ENCODE measurements at regions not wholly inside any gene's neighbourhood (a gene's known extent, or its start where the extent isn't known, plus 50 kb on each side); places are given as distances from the start of the nearest gene placed in this dataset.
A peak's percentile ranks its signal among the peaks of the same experiment; 100 is the strongest.

DNA sequence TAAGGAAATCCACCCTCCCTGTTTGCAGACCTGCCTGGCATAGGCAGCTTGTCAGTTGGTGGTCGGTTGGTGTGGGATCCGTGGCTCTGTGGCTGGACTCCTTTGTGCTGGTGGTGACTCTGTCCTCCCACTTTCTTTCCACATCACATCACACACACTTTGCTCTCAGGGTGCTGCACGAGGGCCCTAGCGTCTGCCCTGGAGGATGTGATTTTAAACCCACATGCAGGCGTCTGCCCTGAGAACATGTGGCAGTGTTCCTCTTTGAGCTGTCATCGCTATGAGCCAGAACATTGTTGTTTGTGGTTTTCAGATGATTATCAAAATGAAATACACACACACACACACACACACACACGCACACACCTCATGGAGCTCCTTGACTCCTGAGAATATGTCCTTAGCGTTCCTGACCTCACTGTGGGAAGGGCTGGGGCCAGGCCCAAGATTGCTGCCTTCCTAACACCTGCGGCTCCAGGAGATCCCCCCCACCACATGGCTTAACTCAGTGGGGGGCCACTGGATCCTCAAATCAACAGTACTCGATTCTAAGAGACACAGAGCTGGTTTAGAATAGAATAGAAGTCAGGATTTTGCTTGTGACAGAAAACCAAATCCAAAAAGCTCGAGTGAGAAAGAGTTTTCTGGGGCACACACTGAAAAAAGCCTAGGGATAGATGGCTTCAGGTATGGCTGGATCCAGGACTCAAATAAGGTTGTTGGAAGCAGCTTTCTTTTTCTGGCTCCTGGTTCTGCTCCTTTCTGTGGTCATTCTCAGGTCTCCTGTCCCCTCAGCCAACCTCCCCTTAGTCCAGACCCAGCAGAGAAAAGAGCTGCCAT, 54.8 kb downstream of the RTP5 start:
- H3K36me3 Mint-ChIP-seq (ENCODE audit: low read depth), result no peaks in the 10 kb centered on the region
- peaks cover 21% of the 10 kb centered on the region for H3K27me3 Mint-ChIP-seq (ENCODE audit: low read depth, poor library complexity)
- no peak overlapping the region for H3K27ac Mint-ChIP-seq
- peaks cover 7% of the 10 kb centered on the region for H3K4me1 Mint-ChIP-seq
- DNase-seq, result no peak
- TF ChIP-seq, protein P1, sequence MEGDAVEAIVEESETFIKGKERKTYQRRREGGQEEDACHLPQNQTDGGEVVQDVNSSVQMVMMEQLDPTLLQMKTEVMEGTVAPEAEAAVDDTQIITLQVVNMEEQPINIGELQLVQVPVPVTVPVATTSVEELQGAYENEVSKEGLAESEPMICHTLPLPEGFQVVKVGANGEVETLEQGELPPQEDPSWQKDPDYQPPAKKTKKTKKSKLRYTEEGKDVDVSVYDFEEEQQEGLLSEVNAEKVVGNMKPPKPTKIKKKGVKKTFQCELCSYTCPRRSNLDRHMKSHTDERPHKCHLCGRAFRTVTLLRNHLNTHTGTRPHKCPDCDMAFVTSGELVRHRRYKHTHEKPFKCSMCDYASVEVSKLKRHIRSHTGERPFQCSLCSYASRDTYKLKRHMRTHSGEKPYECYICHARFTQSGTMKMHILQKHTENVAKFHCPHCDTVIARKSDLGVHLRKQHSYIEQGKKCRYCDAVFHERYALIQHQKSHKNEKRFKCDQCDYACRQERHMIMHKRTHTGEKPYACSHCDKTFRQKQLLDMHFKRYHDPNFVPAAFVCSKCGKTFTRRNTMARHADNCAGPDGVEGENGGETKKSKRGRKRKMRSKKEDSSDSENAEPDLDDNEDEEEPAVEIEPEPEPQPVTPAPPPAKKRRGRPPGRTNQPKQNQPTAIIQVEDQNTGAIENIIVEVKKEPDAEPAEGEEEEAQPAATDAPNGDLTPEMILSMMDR (IDR thresholded peaks at IDR 0.05), result no peak
- H3K4me3 Mint-ChIP-seq, result no peak overlapping the region
- H3K9me3 Mint-ChIP-seq, result peaks cover 7% of the 10 kb centered on the region

DNA sequence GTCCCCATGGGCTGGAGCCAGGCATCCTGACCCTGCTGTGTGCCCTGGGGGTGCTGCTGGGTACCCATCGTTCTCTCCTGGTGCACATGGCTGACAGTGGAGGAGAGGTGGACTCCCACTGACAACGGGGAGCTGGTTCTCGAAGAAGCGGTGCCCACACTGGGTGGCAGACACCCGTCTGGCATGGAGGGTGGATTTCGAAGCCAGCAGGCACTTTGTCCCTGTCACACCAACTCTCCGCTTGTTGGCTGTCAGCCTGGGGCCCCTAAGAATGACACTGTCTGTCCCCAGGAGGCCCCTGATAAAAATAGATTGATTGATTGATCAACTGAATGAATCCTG, 55.4 kb downstream of the RTP5 start:
- TF ChIP-seq, protein P1 (IDR thresholded peaks at IDR 0.05), result no peak
- Mint-ChIP-seq H3K4me3 (no peak overlapping the region), H3K9me3 (peaks cover 1% of the 10 kb centered on the region), H3K27me3 (ENCODE audit: low read depth, poor library complexity) (peaks cover 16% of the 10 kb centered on the region), H3K27ac (no peak overlapping the region), H3K4me1 (peaks cover 11% of the 10 kb centered on the region), H3K36me3 (ENCODE audit: low read depth) (no peaks in the 10 kb centered on the region)
- no peak for DNase-seq

DNA sequence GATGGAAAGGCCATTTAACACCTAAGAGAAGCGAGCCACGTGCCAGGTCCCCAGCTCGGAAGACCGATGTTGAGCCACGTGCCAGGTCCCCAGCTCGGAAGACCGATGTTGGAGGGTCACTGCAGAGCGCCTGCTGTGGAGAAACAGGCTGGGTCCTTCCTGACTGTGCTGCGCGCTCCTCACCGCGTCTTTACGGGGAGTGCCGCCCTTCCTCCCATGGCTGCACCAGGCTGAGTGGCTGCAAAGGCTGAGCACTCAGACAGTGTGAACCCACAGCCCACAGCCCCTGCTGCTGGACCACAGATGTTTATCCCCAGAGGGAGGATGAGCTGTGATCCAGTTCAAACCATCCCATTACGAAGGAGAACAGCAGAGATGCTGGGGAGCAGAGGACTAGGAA, 55.7 kb downstream of the RTP5 start:
- Mint-ChIP-seq H3K27me3 (ENCODE audit: low read depth, poor library complexity) (peaks cover 16% of the 10 kb centered on the region), H3K4me1 (peaks cover 12% of the 10 kb centered on the region), H3K9me3 (no peaks in the 10 kb centered on the region), H3K4me3 (no peak overlapping the region), H3K36me3 (ENCODE audit: low read depth) (no peaks in the 10 kb centered on the region), H3K27ac (peak overlapping the region; percentile 46)
- no peak for DNase-seq
- TF ChIP-seq, protein P1 (IDR thresholded peaks at IDR 0.05), result no peak

DNA sequence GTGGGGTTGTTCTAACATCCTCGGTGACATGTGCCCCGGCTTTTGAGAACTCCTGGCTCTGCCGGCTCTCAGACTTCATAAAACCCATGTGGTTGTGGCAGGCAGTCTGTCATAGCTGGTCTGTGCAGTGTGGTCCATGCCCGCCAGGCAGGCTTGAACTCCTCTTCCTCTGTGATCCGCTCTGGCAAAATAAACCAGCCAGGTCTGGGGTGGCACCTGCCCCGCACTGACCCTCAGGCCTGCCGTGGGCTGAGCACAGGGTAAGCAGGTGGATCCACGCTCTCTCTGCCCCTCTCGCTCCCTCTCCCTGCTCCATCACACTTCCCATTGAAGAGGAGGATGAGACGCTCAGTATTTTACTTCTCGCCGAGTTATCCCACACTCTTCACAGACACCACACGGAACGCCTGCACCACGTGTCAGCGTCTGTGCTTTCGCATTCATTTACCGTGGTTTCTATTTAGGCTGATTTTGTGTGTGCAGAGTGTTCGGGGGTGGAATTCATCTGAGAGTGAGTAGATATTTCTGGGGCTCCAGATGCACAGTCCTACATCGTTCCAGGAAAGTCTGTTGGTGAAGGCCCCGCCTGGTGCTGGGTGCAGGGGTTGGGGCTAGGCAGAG, 56.4 kb downstream of the RTP5 start:
- no peak for DNase-seq
- H3K27ac Mint-ChIP-seq, result peak overlapping the region; percentile 46

DNA sequence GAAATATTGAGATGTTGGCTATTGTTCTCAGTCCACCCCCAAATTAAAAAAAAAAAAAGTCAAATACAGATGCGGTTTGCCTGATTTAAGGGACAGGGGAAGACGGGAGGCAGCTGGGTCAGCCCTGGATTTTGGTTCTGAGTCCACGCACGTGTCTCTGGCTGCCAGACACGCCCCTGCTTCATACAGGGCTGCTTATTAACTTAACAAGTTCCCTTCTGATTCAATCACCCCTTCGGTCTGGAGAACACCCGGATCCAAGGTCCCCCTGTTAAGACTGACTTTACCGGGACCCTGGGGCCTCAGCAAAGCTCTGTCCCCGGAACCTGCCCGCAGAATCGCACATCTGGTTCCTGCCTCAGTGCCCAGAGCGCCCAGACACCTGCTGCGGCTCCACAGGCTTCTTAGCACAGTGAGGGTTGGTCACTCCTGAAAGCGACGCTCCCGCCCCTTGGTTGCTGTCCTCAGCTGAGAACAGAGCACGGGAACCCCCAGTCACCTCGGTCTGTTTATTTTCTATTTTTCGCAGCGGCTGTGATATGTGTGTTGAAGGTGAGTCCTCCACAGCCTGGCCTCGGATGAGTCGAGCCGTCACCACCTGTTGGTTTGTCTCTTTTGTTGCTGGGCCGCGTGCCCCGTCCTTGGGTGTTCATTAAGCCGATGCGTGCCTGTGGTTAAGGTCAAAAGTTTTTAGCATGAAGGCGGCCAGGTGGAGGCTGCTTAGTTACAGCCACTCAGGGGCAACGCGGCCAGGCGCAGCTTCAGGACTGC, 57.2 kb downstream of the RTP5 start:
- TF ChIP-seq, protein P1 (IDR thresholded peaks at IDR 0.05), result no peak

More for the DNA sequence above, 56.4 kb downstream of the RTP5 start:
- no peak overlapping the region for H3K4me3 Mint-ChIP-seq
- H3K36me3 Mint-ChIP-seq (ENCODE audit: low read depth), result no peaks in the 10 kb centered on the region
- TF ChIP-seq, protein P1 (IDR thresholded peaks at IDR 0.05), result no peak
- no peaks in the 10 kb centered on the region for H3K9me3 Mint-ChIP-seq
- H3K27me3 Mint-ChIP-seq (ENCODE audit: low read depth, poor library complexity), result peaks cover 16% of the 10 kb centered on the region
- peaks cover 12% of the 10 kb centered on the region for H3K4me1 Mint-ChIP-seq

More for the DNA sequence above, 57.2 kb downstream of the RTP5 start:
- Mint-ChIP-seq H3K4me3 (no peak overlapping the region), H3K9me3 (no peaks in the 10 kb centered on the region), H3K27me3 (ENCODE audit: low read depth, poor library complexity) (peaks cover 18% of the 10 kb centered on the region), H3K4me1 (peaks cover 12% of the 10 kb centered on the region), H3K36me3 (ENCODE audit: low read depth) (no peaks in the 10 kb centered on the region), H3K27ac (peak overlapping the region; percentile 72)
- DNase-seq, result no peak

Data from nephron progenitor cell (in vitro differentiated cells).